ENCODE measurements at regions not wholly inside any gene's neighbourhood (a gene's known extent, or its start where the extent isn't known, plus 50 kb on each side); places are given as distances from the start of the nearest gene placed in this dataset.
A peak's percentile ranks its signal among the peaks of the same experiment; 100 is the strongest.

- peak; percentile 11 to 51 (median 44) for DNase-seq (ENCODE audit: low read depth in 4 of 4, low spot score in 2 of 4)
These were observed 2082.3 kb upstream of the CELF4 start for GRCh38 chr18:39647627-39648534.

- no peak for DNase-seq (ENCODE audit: low read depth in 4 of 4, low spot score in 2 of 4)
These were observed 2072.6 kb upstream of the CELF4 start for GRCh38 chr18:39638224-39638623.

DNA sequence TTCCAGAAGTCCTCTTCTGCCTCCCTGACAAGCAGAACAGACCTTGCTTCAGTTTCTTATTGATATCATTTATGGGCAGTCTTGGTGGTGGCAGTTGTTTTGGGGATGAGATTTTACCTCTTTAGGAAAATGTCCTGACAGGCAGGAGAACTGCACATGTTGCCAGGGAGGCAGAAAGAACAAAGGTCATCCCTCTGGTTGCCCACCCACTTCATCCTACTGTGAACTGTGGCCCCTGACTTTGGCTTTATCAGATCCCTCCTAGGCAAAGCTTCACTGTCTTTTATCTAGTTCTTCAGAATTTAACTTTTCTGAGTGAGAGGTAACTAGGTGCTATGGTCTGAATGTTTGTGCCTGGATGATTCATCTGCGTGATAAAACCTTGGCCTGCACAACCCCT, 2071.3 kb upstream of the CELF4 start:
- no peak for DNase-seq (ENCODE audit: low read depth in 4 of 4, low spot score in 2 of 4)

DNA sequence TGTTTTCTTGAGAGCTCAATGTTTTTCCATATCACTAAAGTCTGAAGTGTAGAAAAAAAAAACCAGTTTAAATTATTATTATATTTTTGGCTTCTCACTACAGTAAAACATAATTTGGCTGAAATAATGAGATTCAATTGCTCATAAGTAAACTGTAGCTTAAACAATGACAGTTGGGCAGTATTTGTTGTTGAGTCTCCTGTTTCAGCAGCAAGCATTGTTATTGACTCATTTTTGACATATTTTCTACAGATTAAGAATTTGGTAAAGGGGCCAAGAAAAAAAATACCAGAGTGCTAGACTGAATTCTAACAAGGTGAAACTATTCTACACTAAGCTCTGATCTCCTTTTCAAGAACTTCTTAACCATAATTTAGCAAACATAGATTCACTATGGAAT, 2070.4 kb upstream of the CELF4 start:
- DNase-seq (ENCODE audit: low read depth in 4 of 4, low spot score in 2 of 4), result no peak

GRCh38 chr18:39635192-39635591, 2069.6 kb upstream of the CELF4 start:
- no peak for DNase-seq (ENCODE audit: low read depth in 4 of 4, low spot score in 2 of 4)

DNA sequence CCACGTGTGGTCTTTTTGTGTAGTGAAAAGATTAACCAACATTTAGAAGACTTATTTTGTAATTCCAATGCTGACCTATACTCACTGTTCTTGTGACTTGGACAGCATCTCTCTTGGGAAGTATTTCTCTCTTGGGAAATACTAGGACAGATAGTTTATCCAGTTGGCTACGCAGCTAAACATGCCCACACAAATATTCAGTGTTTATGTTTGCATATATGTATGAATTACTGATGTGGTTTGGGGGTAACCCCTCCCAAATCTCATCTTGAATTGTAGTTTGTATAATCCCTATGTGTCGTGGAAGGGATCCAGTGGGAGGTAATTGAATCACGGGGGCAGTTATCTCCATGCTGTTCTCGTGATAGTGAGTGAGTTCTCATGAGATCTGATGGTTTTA, 2062.3 kb upstream of the CELF4 start:
- DNase-seq (ENCODE audit: low read depth in 4 of 4, low spot score in 2 of 4), result no peak

GRCh38 chr18:39624961-39625360, 2059.4 kb upstream of the CELF4 start:
- DNase-seq (ENCODE audit: low read depth in 4 of 4, low spot score in 2 of 4), result no peak

DNA sequence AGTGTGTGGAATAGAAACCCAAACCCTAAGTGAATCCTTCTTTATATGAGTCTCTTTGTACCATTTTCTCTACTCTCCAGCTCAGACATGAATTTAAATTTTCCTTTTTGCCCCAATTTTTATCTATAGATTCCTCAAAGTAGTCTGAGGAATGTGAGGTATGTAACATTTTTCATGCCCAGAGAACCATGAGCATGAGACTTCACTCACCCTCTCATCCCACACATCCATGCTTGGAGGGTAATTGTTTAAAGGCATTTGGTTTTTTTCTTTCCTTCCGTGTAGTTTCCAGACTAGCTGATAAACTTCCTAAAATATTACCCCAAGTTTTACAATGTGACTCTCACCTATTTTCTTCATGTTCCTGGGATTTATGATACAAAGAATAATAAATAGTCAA, 2056.8 kb upstream of the CELF4 start:
- DNase-seq (ENCODE audit: low read depth in 4 of 4, low spot score in 2 of 4), result no peak

- no peak for DNase-seq (ENCODE audit: low read depth in 4 of 4, low spot score in 2 of 4)
These were observed 2055.1 kb upstream of the CELF4 start for GRCh38 chr18:39620551-39621168.

GRCh38 chr18:39618265-39619003, 2052.8 kb upstream of the CELF4 start:
- no peak for DNase-seq (ENCODE audit: low read depth in 4 of 4, low spot score in 2 of 4)

DNA sequence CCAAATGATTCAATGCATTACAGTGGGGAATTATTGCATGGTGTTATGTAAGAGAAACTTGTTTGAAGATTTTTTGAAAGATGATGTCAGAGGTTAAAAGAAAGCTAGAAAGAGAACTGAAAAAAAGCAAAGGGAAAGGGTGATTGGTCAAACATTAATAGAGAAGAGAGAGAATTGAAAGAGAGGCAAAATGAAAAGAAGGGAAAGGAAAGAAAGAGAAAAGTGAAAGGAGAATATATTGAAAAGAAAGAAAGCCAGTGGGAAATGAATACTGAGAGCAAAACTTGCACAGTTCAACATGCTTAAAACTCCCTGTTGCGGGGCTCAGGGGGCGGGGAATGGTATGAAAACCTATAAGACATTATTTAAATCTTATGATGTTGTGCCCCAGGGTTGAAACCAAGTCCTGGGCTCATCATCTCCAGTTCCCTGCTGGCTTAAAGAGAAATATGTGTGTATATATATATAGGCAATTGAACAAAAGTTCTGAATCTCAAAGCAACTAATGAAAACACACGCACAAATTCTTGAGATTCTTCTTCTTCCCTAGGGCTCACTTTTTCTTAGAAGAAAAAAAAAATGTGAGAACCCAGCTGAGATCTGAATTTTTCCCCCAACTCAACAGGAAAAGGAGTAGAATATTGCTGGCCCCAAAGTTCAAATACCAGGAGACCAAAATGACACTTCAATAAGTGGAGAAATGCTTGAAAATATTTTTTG, 2045.9 kb upstream of the CELF4 start:
- peak in 1 of 4 donors; percentile 34 for DNase-seq (ENCODE audit: low read depth in 4 of 4, low spot score in 2 of 4)

- DNase-seq (ENCODE audit: low read depth in 4 of 4, low spot score in 2 of 4), result no peak
These were observed 2041.4 kb upstream of the CELF4 start for GRCh38 chr18:39607034-39607433.

DNA sequence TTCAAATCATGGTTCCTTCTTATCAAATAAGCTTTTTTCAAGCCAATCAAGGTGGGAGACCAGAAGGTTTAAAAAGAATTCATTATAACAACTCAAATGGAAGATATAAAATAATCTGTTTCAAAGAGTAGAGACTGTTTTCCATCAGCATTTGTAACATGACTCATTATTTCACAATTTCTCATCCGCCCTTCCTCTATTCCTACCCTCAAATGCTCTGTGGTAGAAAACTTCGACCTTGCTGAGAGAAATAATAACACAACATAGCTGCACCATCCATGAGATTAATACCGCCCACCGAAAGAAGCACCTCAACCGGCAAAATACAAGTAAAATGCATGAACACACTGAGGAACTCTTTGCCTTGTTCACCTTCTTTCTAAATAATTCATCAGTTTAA, 2039.2 kb upstream of the CELF4 start:
- no peak for DNase-seq (ENCODE audit: low read depth in 4 of 4, low spot score in 2 of 4)

GRCh38 chr18:39602131-39602530, 2036.5 kb upstream of the CELF4 start:
- no peak for DNase-seq (ENCODE audit: low read depth in 4 of 4, low spot score in 2 of 4)

DNA sequence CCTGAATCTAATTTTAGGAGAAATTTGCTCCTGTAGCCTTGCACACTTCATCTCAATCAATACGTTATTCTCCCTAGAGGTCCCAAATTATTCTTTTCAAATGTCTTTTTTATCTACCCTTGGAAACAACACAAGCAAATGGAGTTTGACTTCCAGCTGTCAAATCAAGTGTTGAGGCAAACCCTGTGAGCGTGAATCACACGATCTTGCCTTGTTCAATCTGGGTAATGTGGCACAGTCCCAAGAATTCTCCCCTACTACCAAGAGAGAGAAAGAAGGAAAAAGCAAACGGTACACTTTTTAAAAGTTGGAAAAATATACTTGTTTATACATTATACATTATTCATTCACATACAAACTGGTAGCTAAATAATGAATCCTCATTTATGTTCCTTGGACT, 2035.3 kb upstream of the CELF4 start:
- no peak for DNase-seq (ENCODE audit: low read depth in 4 of 4, low spot score in 2 of 4)

GRCh38 chr18:39599251-39599650, 2033.7 kb upstream of the CELF4 start:
- DNase-seq (ENCODE audit: low read depth in 4 of 4, low spot score in 2 of 4), result no peak

- no peak for DNase-seq (ENCODE audit: low read depth in 4 of 4, low spot score in 2 of 4)
These were observed 2031.3 kb upstream of the CELF4 start for GRCh38 chr18:39596891-39597290.

DNA sequence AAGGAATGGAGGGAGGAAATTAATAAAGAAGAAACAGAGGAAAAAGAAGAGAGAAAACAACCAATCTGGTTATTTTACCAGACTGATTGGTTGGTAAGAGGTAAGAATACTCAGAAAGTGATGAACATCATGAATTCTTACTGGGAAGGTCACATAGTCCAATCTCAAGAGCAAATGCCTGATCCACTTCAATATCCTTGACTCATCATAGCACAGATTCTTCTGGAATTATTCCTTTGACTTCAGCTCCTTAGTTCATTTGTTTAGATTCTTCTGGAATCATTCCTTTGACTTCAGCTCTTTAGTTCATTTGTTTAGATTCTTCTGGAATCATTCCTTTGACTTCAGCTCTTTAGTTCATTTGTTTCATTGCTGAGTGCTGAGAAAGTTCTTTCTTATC, 2030.6 kb upstream of the CELF4 start:
- DNase-seq (ENCODE audit: low read depth in 4 of 4, low spot score in 2 of 4), result no peak

- no peak for DNase-seq (ENCODE audit: low read depth in 4 of 4, low spot score in 2 of 4)
These were observed 2028.6 kb upstream of the CELF4 start for GRCh38 chr18:39594206-39594605.

GRCh38 chr18:39591649-39592048, 2026.1 kb upstream of the CELF4 start:
- no peak for DNase-seq (ENCODE audit: low read depth in 4 of 4, low spot score in 2 of 4)

DNA sequence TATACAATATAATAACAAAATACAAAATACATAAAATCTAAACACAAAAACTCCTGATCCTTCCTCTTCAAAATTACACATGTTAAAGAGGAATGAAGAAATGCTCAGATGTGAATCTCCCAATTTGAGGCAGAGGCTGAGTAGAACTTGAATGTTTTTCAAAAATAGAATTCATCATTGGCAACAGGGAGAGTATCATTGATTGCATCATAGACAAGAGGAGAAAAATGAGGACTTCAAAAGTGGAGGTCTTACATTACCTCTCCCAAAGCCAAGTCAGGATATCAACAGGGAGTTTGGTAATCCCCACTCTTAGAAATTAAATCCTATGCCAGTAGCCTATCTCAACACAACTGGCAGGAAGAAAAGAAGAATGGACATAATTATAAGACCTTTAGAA, 2023.9 kb upstream of the CELF4 start:
- no peak for DNase-seq (ENCODE audit: low read depth in 4 of 4, low spot score in 2 of 4)

Data from left renal cortex interstitium (tissue), 4 donors.